NCI-H510A (cell line): ENCODE measurements at regions not wholly inside any gene's neighbourhood (a gene's known extent, or its start where the extent isn't known, plus 50 kb on each side); places are given as distances from the start of the nearest gene placed in this dataset.

Experiments used
- DNase-seq: peaks from one replicate; lab custom pipeline; 2025; lab: John Stamatoyannopoulos, UW

- DNase-seq, result no peak
These were observed 784.4 kb downstream of the DACH1 start for GRCh38 chr13:71082631-71083030.

GRCh38 chr13:71079638-71080037, 787.4 kb downstream of the DACH1 start:
- no peak for DNase-seq

- DNase-seq, result no peak
These were observed 799.0 kb downstream of the DACH1 start for GRCh38 chr13:71068041-71068440.

- no peak for DNase-seq
These were observed 799.7 kb downstream of the DACH1 start for GRCh38 chr13:71067165-71067815.

- no peak for DNase-seq
These were observed 810.4 kb downstream of the DACH1 start for GRCh38 chr13:71056581-71056980.

- DNase-seq, result no peak
These were observed 811.4 kb downstream of the DACH1 start for GRCh38 chr13:71055644-71056043.

- no peak for DNase-seq
These were observed 812.0 kb downstream of the DACH1 start for GRCh38 chr13:71055047-71055446.

GRCh38 chr13:71054358-71054757, 812.6 kb downstream of the DACH1 start:
- DNase-seq, result no peak

- DNase-seq, result no peak
These were observed 815.4 kb downstream of the DACH1 start for GRCh38 chr13:71051573-71051972.

GRCh38 chr13:71046360-71047079, 820.5 kb downstream of the DACH1 start:
- no peak for DNase-seq

GRCh38 chr13:71045101-71045500, 821.9 kb downstream of the DACH1 start:
- no peak for DNase-seq

- no peak for DNase-seq
These were observed 827.6 kb downstream of the DACH1 start for GRCh38 chr13:71039440-71039839.

- DNase-seq, result no peak
These were observed 833.0 kb downstream of the DACH1 start for GRCh38 chr13:71034018-71034417.

GRCh38 chr13:71033026-71033425, 834.0 kb downstream of the DACH1 start:
- no peak for DNase-seq

- no peak for DNase-seq
These were observed 836.2 kb downstream of the DACH1 start for GRCh38 chr13:71030784-71031183.

GRCh38 chr13:71028884-71029283, 838.1 kb downstream of the DACH1 start:
- no peak for DNase-seq

GRCh38 chr13:71021825-71022422, 845.1 kb downstream of the DACH1 start:
- no peak for DNase-seq

GRCh38 chr13:71018995-71019394, 848.0 kb downstream of the DACH1 start:
- no peak for DNase-seq

GRCh38 chr13:71018544-71018943, 848.5 kb downstream of the DACH1 start:
- no peak for DNase-seq

GRCh38 chr13:71017607-71018006, 849.4 kb downstream of the DACH1 start:
- no peak for DNase-seq

GRCh38 chr13:71015516-71015915, 851.5 kb downstream of the DACH1 start:
- no peak for DNase-seq

GRCh38 chr13:71015021-71015420, 852.0 kb downstream of the DACH1 start:
- no peak for DNase-seq

- no peak for DNase-seq
These were observed 861.1 kb downstream of the DACH1 start for GRCh38 chr13:71005919-71006318.
